HG03103 (cell line): ENCODE measurements at regions not wholly inside any gene's neighbourhood (a gene's known extent, or its start where the extent isn't known, plus 50 kb on each side); places are given as distances from the start of the nearest gene placed in this dataset.
"Not testable (repeated sequence)": the region's sequence is repeated elsewhere in the genome, so short reads cannot be mapped to it uniquely, and the experiment has no call there.

ENCODE experiments used
- ATAC-seq: cut with Tn5 transposase; IDR thresholded peaks from one replicate; pipeline ENCODE4 v1.9.1; 2021; ENCODE audit warnings: low read depth; ENCODE audit not compliant: unreplicated experiment

GRCh38 chr3:153528473-153528872, 366.4 kb downstream of the RAP2B start:
- no peak for ATAC-seq

- no peak for ATAC-seq
Measured at GRCh38 chr3:153539263-153539662, 377.2 kb downstream of the RAP2B start.

DNA sequence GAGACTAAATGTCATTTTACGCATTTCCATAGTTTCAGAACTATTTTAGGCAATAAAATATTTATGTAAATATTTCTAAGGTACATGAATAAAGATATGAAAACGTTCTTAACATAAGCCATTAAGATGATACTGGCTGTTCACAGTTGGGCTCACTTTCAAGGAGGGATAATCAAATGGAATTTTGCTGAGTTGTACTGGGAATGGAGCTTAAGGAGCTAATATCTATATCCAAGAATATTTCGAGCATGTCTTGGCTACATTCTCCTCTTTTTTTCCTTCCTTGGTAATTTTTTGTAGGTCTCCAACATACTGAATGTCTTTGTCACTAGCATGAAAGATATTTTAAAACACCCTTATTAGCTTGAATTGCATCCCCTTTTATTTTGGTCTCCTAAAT, 383.4 kb downstream of the RAP2B start:
- ATAC-seq = no peak

GRCh38 chr3:153547970-153548369, 385.9 kb downstream of the RAP2B start:
- ATAC-seq = no peak

DNA sequence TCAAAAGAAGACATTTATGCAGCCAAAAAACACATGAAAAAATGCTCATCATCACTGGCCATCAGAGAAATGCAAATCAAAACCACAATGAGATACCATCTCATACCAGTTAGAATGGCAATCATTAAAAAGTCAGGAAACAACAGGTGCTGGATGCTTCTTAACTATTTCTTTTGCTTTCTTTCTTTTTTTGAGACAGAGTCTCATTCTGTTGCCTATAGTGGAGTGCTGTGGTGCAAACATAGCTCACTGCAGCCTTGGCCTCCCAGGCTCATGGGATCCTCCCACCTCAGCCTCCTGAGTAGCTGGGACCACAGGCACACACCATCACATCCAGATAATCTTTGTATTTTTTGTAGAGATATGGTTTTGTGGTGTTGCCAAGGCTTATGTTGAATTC, 387.7 kb downstream of the RAP2B start:
- ATAC-seq = not testable (repeated sequence)

- no peak for ATAC-seq
Measured at GRCh38 chr3:153551536-153552285, 389.7 kb downstream of the RAP2B start.

DNA sequence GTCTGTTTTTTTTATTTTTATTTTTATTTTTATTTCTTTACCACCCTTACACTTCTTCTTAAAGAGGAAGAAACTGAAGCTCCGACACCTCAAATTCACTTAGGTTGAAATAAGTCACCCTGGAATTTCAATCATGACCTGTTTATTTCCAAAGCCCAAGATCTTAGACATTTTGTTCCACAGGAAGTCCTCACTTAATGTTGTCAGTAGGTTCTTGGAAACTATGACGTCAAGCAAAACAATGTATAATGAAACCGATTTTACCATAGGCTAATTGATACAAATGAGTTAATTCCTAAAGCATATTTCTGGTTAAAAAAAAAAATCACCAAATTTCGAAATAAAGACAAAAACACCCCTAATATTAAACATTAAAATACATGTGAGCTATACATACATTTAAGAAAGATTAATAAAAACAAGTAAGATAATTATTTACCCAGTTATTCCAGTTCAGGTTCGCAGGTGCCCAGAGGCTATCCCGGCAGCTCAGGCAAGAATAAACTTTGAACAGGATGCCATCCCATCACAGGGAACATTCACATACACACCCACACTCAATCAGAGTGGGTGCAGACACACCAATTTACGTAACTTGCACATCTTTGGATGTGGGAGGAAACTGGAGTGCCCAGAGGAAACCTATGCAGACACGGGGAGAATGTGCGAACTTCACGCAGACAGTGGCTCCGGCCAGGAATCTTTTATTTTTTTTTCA, 391.0 kb downstream of the RAP2B start:
- no peak for ATAC-seq

- ATAC-seq = no peak
Measured at GRCh38 chr3:153553605-153553945, 391.5 kb downstream of the RAP2B start.

DNA sequence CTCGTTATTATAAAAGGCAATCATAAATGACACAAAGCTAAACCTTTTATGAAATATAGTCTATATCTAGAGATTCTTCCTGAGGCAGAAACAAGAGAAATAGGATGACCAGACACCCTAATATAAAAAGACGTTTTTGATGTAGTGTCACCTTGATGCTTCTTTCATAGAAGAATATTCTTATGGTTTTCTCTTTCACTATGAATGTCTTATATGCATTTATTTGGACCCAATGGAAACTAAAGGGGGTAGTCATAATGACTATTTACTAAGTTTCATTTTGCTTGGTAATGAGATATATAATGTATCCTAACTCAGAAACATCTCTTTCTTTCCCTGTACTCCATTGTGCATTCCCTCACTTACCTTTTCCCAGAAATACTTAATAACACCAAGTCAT, 393.9 kb downstream of the RAP2B start:
- no peak for ATAC-seq

GRCh38 chr3:153559366-153559765, 397.3 kb downstream of the RAP2B start:
- ATAC-seq = not testable (repeated sequence)

DNA sequence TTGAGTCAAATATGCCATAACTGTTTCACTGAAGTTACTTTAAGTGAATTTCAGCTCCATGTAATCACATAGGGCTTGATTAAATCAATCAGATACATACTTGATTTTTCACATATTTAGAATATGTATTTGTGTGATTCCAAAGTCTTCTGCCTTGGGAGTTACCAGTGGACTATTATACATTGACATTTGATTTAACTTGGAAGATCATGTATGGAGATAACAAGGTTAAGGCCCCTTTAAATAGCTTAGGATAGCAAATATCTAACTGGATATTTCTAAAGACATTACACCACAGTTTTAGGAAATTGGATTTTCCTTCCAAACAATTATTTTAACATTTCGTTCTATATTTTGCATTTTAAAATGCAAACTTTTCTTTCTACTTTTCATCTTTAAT, 405.0 kb downstream of the RAP2B start:
- no peak for ATAC-seq

- ATAC-seq = no peak
Measured at GRCh38 chr3:153567556-153567955, 405.5 kb downstream of the RAP2B start.

DNA sequence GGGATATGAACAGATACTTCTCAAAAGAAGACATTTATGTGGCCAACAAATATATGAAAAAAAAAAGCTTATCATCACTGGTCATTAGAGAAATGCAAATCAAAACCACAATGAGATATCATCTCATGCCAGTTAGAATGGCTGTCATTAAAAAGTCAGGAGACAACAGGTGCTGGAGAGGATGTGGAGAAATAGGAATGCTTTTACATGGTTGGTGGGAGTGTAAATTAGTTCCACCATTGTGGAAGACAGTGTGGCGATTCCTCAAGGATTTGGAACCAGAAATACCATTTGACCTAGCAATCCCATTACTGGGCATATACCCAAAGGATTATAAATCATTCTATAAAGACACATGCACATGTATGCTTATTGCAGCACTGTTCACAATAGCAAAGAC, 408.5 kb downstream of the RAP2B start:
- ATAC-seq = not testable (repeated sequence)

DNA sequence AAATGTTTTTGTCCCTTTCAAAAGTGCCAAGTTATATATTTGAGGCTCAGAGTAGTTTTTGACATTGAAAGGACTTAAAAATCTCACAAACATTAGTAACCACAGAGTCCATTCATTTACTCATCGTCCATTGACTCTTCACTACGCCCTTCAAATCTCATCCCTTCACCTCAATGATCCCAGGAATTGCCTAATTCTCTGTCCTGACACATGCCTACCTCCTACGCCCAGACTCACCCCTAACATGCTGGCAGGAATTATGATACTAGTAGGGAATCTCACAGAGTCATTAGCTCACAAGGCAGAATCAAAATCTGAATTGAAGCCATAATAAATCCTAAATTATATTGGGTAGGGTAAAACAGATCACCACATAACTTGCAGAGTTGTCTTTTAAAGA, 410.1 kb downstream of the RAP2B start:
- ATAC-seq = no peak

- ATAC-seq = no peak
Measured at GRCh38 chr3:153572654-153573053, 410.6 kb downstream of the RAP2B start.

DNA sequence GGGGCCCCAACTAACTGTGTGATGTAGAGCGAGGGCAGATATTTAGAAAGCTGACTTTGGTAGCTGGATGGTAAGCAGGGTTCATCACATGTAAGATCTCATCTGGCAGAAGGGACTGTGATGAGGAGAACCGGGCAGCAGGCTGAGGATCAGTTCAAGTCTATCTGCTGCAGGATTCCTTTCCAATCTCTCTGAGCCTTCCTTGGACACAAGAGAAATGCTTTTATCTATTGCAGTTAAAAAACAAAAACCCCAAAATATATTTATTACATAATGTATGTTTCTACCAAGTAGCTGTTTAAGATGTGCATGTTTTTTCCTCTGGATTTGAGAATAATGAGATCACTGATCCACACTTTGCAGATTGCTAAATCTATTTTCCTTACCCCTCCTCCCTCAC, 411.5 kb downstream of the RAP2B start:
- ATAC-seq = no peak

DNA sequence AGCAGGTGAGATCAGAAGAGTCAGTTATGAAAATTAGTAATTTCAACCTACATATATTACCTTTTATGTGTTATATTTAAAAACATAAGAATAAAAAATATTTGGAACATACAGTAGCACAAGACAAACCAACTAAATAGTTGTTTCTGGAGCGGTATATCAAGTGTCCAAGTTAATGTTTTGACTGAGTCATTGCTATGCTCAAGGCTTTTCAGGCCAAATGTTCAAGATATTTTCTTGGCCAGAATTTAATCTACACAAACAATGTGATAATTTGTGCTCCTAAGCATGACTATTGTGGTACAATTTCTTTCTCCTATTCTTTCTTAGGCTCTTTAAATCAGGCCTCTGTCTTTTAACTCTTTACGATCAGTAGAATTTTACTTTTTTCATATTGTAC, 412.4 kb downstream of the RAP2B start:
- no peak for ATAC-seq

DNA sequence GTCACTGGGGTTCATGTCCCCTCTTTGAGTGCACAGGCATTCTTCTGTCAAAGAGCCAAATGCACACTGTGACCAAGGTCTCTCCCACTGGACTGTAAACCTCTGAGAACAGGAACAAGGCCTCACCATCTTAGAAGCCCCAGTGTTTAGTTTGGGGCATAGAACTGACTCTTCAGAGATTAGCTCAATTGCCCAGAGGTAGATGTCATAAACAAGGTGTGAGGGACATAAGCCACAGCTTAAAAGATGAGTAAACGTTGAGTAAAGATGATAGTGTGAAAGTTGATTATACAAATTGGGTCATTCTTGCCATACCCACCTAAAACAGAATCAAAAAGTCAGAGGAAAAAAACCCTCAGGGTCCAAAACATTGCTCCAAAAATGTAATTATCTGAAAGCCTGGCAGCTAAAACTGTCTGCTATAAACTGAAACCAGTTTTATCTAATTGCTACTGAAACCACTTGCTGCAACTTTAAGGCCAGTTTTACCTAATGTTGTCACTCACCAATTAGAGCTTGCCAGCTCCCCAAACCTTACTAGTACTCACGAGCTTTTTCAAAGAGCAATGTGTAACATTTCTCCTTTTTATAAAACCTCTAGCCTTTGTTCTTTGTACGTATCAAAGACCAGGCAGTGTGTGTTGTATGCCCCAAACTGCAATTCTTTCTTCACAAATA, 415.2 kb downstream of the RAP2B start:
- no peak for ATAC-seq

DNA sequence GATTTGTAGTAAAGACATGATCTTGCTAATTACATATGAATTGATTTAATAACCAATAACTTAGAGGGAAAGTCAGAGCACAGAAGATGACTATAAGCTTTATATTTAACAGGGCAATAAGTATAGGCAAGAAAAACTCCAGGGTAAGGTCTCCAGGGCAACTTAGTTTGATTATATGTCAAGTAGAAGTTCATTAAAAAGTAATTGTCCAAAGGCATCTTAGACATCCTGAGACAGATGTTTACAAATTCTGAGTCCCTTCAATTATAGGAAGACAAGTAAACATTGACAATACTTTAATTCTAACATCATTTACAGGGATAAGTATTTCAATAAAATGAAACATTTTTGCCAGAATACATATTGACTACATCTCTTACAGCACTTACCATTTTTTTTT, 416.0 kb downstream of the RAP2B start:
- no peak for ATAC-seq

- no peak for ATAC-seq
Measured at GRCh38 chr3:153590051-153590450, 428.0 kb downstream of the RAP2B start.

DNA sequence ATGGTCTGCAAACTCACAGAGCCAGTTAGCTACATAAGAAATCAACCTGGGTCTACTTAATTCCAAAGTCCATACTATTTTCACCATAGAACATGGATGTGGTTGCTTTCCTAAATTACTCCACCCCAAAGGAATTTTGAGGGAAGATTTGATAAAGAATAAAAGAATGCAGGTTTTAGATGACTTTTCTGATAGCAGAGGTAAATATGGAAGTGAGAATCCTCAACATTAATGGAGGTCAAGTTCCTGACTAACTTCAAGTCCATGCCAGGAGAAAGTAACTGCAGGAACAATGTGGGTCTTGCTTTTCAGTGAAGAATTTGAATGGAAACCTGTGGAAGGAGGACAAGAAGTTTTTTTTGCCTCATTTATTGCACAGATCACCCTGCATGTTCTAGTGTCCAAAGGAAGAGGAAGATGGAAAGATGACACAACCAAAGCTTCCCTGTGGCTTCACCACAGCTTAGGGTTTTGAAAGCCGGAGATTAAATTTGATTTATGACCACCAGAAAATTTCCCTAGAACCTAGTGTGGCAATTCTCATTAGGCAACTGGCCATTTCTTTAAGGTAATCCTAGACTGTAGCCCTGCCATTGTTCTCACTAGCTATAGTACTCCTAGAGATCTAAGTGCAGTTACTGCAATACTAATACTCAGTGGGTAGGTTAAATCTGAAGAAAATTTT, 429.7 kb downstream of the RAP2B start:
- no peak for ATAC-seq
